Suppressor macrophage treated with lipopolysaccharide for 4 hours (primary cell): ENCODE measurements at regions not wholly inside any gene's neighbourhood (a gene's known extent, or its start where the extent isn't known, plus 50 kb on each side); places are given as distances from the start of the nearest gene placed in this dataset.

ENCODE experiments used
- DNase-seq: peaks from one replicate; pipeline ENCODE4 v3.0.0-alpha.2; 2020

DNA sequence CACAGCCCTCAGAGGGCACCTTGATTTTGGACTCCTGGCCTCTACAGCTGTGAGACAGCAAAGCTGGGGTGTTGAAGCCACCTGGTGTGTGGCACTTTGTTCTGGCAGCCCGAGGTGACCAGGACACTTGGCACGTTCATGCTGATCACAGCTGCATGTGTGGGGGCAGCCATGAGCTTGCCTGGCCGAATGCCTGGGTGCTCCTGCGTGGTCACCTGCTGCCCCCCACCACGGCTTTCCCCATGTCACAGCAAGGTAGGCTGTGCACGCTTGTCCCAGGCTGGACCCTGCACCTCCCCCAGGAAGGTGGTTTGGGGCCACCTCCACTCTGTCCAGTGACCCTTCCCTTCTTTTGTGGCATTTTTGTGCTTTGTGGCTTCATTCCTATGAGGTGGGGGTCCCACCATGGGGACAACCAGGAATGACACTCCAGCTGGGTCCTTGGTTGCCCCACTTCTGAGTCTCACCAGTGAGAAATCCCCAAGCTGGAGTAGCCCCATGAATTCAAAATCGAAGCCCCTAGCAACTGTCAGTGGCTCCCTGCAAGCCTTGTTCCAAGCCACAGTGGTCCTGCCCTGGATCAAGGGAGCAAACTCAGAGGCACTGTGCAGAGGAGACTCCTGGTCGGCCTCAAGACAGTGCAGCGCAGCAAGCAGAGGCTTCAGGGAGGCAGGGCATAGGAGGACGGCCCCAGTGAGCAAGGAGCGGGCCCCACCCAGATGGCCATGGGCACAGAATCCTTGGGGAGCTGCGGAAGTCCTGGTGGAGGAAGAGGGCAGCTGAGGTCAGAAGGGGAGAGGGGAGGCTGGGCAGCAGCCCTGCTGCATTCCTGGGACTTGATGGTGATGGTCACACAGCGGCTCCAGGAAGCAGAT is 121.4 kb upstream of the HS6ST1 start:
- DNase-seq, result no peak

DNA sequence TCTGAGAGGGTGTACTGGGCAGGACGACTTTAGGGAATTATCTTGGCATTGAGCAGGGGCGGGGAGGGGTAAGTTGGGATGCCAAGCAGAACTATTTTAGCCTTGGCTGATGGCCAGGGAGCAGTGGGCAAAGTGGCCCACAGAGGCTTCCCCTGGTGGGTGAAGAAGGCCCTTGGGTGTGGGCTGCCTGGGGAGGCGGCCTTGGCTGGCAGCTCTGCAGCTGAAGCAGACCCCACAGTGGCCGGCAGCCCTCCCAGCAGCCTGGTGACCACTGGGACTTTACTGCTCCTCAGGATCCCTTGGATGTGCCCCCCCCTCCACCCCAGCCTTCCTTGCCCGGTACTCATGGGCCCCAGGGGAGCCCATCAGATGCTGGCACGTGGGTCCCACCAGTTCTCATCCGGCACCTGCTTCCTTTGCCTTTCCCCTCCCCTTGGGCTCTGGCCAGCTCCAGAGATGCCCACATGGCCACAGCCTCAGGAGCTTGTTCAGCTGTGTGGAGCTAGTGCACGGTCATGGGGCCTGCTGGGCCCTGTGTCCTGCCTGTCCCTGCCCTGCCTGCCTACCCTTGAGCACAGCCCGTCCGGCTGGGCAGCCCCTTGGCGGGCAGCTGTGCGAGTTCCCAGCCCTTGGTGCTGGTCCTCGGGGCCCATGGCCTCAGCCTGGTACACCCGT is 122.1 kb upstream of the HS6ST1 start:
- no peak for DNase-seq

DNA sequence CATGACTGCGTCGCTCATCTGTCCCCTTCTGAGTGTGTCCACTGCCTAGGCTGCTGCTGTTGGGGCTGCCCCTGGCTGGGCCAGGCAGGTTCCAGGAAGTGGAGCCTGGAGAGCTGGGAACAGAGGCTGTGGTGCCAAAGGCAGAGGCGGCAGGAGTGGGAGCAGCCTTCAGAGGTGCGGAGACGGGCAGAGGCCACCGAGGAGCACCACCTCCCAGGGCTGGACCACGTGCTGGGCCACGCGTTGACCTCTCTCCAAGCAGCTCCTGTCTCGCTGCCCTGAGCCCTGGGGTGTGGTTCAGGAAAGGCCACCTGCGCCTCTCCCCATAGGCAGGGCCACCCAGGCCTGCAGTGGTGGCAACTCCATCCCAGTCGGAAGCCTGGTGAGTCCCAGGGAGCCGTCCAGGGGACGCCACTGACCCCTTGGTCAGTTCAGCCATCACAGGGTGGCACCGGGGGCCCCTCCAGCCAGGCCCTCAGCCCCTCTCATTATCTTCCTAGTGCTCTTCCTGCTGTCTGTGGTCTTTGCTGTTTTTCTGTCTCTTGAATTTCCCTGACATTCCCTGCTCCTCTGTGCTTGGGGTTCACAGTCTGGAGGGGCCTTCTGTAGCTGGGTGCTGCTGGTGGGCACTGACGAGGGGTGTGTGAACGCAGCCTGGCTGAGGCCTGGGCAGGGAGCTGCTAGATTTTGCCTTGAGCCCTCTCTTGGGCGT is 122.8 kb upstream of the HS6ST1 start:
- no peak for DNase-seq

DNA sequence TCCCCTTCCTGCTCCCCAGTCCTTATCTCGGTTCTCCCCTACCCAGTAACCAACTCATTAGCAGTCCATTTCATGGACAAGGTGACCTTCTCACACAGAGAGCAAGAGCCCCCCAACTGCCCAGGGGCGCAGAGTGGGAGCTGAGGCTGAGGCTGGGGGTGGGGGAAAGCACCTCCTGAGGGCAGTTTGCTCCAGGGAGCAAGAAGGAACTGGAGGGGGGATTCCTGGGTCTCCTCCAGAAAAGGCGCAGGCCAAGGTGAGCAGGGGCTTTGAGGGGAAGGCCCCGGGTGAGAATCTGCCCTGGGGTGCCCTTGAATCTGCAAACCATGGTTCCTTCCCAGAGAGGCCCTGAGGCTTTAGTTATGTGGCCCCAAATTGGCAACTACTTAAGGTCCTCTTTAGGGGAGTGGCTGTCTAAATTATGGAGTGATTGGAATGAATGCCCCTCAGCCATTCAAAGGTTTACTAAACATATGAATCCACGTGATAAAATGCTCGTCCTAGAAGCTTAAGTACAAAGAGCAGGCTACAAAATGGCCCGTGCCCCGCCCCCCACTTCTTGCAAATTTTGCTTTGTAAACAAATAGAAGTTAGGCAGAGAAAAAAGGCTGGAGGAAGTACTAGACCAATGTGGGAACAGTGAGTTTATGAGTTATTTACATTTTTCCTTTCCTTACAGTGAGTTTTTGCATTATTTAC is 123.5 kb upstream of the HS6ST1 start:
- DNase-seq, result peak; percentile 56

DNA sequence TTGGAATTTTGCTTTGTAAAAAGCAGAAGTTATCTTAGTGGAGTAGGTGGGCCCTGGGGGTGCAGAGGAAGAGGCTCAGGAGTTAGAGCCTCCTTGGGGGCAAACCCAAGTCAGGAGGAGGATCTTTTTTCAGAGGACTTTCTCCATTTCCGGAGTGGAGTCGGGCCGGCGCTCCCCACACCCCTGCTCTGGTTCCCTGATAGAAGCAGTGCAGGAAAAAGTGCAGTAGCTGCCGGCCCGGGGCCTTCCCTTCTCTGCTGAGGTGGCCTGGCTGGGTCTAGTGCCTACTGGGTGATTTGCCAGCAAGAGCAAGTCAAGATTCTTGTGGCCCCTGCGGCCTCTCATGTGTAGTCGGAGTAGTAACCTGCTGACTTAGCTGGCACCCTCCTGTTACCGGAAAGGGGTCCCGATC is 124.2 kb upstream of the HS6ST1 start:
- peak; percentile 56 for DNase-seq

DNA sequence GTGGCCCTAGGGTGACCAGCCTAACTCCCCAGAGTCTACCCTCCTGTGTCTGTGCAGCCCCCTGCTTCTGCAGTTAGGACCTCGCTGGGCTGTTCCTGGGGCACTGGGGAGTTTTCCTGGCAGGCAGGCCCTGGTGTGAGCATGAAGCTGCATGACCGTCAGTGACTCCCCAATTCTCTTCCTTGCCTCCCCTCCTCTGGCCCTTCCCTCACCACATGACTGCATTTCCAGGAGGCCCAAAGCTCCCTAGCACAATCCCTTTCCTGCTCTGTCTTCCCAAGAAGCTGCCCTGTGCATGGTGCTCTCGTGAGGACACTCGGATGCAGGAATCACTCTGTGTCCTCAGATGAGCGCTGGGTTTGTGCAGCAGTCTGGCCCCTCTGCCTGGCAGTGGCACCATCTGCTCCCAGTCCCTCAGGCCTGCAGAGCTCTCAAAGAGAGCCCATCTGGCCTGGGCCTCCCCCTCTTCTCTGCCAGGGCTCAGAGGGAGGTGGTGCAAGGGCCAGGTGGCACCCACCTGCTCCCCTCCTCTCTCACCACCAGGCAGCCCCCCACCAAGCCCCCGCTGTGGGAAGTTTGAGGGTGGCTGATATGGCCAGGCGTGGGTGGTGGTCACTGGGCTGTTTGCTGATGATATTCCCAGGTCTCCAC is 125.6 kb upstream of the HS6ST1 start:
- DNase-seq, result no peak

DNA sequence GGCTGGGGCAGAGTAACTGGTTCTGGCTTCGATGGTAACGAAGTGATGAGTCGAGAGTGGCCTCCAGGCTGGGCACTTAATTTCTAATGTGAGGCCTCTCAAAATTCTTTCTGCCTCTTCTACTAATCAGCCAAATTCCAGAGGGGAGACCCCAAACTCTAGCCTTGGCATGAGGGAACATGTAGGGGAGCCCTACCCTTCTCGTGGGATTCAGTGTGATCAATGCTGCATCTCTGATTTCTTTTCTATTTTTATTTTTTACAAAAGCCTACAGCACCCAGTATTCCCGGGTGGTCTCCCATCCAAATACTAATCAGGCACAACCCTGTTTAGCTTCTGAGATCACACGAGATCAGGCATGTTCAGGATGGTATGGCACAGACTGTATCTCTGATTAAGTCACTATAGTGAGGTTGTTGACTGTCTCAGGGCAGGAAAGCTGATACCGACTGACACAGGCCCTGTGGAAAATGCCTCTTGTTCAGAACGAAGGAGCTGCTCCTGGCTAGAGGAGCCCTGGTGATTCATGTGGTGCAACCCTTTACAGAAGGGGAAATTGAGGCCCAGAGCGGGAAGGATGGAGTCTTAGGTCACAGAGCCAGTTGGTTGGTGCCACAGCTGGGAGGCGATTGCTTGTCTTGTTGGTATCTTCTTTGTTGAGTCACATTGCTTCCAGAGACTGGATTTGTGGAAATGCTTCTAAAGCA is 126.3 kb upstream of the HS6ST1 start:
- no peak for DNase-seq

DNA sequence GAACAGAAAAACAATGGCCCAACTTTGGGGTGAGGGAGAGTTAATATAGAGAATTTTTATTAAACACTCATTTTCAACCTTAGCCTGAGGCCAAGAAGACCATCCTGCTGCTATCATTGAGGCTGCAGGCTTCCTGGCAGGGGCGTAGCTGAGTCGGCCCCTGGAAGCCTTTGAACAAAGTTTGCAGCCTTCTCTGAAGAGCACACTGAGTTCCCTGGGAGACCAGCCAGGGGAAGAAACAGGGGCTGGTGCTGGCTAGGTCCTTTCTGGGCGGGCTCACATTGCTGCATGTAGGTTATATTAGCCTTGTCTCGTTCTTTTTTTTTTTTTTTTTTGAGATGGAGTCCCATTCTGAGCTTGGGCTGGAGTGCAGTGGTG is 126.8 kb upstream of the HS6ST1 start:
- no peak for DNase-seq

DNA sequence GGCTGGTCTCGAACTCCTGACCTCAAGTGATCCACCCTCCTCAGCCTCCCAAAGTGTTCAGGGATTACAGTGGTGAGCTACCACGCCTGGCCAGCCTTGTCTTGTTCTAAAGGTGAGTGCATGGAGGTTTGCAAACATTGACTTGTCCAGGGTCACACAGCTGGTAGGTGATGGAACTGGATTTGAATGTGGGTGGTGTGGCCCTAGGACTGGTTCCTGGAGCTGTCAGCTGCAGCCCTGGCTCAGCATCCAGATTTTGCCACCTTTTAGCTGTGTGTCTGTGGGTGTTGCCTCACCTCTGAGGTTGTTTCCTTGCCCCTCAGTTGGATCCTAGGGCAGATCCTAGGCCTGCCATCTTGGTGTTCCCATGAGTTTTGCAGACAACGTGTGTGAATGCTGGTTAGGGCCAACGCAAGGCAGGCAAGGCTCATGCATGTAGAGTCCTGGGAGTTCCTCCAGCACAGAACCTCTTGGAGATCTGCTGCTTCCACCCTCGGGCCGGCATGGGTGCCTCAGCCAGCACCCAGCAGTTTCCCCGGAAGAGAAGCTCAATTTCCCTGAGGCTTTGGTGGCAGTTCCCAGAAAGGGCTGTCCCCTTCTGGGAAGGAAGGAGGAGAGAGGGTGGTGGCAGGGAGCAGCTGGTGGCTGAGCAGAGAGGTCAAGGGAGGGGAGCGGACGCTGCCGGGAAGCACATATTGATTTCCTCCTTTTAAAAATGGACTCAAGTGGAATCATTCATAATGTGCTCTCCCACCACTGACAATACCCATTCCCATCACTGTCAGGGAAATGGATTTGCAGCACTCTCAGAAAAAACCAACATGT is 127.6 kb upstream of the HS6ST1 start:
- DNase-seq, result no peak

DNA sequence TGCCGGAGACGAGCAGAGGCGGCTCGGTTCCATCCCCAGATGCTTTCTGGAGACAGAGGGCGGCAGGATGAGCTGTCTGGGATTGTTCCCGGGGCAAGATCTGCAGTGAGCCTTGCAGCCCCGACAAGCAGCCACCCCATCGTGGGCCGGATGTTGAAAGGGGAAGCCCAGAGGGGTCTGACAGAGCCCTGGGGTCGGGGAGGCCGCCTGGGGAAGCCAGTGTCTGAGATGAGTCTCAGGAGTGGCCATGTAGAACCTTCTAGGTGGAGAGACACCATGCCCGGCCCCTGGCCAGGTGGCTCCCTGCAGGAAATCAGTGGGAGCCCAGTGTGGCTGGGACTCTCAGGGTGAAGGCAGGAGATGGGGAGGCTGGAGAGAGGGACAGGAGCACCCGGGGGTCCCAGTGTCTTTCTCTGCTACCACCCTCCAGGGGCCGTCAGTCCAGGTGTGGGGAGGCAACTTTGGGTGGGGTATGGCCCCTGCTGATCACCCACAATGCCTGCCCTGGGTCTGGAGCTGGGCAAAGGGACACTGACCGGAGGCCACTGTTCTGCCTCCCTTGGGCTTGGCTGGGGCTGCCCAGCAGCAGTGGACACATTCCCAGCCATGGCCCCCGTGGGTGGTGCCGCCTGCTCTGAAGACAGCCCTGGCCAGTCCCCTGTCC is 128.3 kb upstream of the HS6ST1 start:
- no peak for DNase-seq

DNA sequence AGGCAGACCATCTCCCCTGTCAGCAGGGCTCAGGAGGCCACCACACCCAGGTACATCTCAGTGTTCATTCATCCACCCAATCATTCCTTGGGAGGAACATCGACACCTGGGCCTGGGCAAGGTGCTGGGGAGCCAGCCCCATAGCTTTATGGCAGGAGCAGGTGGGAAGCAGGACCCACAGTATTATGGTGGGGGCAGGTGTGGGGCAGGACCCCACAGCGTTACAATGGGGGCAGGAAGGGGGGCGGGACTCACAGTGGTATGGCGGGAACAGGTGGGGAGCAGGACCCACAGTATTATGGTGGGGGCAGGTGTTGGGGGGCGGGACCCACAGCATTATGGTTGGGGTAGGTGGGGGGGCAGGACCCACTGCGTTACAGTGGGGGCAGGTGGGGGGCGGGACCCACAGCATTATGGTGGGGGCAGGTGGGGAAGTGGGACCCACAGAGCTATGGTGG is 128.9 kb upstream of the HS6ST1 start:
- no peak for DNase-seq

DNA sequence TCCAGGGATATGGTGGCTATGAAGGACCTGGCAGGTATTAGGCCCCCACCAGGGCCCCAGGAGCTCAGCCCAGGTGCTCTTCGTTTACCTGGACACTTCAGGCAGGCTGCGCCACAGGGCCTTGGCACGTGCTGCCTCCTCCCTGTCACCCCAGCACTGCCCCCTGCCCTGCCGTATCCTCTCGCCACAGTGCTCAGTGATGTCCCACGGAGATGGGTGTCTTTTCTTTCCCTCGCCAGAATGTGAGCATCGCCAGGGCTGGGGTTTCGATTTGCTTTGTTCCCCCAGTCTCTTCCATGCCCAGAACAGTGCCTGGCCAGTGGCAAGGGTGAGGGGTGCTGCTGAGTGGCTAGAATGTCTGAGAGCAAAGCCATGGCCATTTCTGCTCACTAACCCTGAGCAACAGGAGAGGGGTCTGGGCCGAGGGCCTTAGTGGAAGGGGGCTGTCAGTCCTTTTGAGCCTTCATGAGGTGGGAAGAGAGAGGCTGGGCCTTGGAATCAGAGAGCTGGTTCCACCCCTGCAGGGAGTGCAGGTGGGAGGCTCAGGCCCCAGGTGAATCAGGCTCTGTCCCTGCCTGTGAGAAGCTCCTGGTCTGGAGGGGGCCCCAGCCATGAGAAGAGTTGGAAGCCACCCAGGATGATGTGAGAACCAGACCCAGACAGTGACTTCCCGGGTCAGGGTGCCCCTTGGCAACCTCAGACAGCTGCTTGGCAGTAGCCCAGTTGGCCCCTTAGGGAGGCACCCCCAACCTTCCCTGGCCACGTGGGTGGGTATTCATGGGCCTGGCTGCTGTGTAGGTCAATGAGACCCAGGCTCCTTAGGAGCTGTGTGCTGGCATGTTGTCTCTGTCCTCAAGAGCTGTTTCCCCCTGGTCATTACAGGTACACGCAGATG is 129.9 kb upstream of the HS6ST1 start:
- no peak for DNase-seq

DNA sequence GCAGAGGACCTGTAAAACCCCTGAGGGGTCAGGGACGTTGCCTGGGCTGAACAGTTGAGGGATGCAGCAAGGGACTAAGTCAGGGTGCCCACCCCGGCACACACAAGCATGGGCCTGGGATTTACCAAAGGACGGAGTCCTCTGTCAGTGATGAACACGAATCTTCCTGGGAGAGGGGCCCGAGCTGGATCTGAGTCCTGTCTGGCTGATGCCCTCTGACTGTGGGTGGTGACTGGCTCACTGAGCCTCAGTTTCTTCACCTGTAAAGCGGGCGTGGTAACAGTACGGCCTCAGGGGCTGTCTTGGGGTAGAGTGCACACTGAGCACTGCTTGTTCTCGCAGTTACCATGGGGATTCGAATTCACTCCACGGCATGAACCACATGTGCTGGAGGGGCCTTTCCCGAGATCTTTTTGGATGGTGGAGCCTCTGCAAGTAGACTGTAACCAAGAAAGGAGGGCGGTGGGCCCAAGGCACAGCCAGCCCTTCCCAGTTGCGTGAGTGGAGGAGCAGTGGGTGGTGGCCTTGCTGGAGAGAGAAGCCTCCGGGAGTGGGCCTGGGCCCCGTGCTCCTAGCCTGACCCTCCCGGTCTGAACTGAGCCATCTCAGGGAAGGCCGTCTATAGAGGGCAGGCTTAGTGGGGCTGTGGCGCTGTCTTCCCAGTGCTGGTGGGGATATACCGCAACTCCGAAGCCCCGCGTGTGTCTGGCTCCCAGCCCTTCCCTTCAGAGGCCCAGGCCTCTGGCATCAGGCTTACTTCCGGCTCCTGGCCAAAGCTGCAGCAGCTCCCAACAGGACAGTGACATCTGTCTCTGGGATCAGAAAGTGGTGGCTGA is 130.8 kb upstream of the HS6ST1 start:
- DNase-seq, result no peak

DNA sequence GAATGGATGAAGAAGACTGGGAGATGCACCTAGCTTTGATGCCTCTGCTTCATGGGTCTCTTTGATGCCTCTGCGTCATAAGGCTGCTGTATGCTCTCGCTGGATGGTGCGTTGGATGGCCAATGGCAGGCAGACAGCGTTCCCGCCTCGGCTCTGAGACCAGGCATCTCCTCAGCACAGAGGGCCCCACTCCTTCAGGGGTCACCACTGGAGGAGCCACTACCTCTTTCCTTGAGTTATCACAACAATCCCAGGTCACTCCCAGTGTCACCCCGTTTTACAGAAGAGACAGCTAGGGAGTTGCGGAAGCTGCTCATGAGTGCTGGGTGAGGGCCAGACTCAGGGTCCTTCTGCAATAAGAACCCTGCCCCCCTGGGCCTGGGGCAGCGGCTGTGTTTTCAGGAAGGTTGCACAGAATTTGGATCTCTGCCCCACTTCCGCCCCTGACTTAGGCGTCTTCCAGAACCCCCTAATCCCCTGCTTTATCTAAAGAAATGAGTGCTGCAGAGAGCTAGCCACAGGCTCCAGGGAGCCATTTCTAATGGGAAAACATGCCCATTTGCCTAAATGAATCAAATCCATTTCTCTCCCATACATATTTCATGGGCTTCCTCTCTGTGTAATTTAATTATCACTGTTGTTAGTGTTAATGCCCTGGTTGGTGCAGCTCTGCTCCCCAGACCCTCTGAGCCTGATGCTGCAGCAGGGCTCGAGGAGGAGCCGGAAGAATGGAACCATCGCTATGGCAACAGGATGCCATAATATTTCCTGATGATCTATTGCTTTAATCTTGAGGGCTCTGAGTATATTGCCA is 131.8 kb upstream of the HS6ST1 start:
- no peak for DNase-seq

DNA sequence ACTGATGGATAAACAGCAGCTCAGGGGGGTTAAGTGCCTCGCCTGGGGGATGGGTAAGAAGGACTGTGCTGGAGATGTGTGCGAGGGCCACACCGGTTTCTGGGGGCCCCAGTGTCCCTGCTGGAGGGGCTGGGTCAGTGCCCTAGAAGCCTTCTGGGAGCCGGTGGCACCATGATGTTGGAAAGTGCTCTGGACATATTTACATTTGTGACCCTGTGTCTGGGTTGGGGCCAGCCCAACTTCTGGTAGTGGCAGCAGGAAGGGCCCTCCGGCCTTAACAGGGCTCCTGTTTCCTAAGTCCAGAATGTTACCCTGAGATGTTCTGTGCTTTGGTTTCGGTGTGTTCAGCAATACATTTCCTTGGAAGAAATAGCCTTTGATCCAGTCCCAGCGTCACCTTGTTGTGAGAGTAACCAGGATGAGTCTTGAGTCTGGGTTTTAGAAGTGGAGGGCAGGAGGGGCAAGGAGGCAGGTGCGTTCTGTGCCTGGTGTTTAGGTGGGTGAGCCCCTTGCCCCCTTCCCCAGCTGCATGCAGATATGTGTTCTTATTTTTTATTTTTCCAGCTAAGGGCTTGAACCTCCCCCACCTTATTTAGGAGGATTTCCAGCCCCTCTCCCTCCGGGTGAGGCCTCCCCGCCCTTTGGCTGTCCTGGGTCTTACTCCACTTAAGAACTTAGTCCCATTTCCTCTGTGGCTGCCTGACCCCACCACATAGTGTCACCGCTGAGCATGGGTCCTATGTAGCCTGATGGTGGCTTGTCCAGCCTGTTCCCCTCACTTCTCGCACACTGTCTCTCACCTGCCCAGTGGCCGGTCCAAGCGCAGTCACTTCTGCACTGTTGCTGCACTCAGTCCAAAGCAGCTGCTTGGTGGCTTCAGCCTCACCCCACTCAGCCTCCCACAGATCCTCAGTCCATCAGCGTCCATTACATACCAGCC is 132.7 kb upstream of the HS6ST1 start:
- DNase-seq, result no peak

DNA sequence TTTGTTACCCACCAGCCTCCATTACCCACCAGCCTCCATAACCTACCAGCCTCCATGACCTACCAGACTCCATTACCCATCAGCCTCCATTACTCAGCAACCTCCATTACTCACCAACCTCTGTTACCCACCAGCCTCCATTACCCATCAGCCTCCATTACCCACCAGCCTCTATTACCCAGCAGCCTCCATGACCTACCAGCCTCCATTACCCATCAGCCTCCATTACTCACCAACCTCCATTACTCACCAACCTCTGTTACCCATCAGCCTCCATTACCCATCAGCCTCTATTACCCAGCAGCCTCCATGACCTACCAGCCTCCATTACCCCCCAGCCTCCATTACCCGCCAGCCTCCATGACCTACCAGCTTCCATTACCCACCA is 133.3 kb upstream of the HS6ST1 start:
- DNase-seq, result no peak
